NCI-H2196 (cell line): ENCODE measurements at regions not wholly inside any gene's neighbourhood (a gene's known extent, or its start where the extent isn't known, plus 50 kb on each side); places are given as distances from the start of the nearest gene placed in this dataset.
"Not testable (repeated sequence)": the region's sequence is repeated elsewhere in the genome, so short reads cannot be mapped to it uniquely, and the experiment has no call there.

Experiments used
- DNase-seq: peaks from one replicate; lab custom pipeline; 2025; ENCODE audit not compliant: unreplicated experiment; lab: John Stamatoyannopoulos, UW

DNA sequence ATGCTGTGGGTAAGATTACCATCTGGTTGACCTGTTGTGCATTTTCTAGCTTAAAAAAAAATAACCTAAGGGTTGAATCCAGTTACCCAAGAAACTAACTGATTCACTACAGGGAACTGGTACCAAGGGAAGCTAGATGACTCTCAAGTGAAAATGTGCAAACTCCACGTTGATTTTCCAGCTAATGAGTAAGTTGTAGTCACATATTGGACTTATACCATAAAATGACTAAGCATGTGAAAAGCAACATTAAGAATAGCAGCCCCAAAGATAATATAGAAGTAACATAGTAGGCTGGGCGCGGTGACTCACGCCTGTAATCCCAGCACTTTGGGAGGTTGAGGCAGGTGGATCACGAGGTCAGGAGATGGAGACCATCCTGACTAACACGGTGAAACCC is 270.9 kb downstream of the SPRY1 start:
- DNase-seq, result no peak

GRCh38 chr4:123667991-123668390 is 271.4 kb downstream of the SPRY1 start:
- no peak for DNase-seq

- no peak for DNase-seq
These were observed 275.2 kb downstream of the SPRY1 start for GRCh38 chr4:123671636-123672404.

- DNase-seq, result no peak
These were observed 276.4 kb downstream of the SPRY1 start for GRCh38 chr4:123672987-123673386.

DNA sequence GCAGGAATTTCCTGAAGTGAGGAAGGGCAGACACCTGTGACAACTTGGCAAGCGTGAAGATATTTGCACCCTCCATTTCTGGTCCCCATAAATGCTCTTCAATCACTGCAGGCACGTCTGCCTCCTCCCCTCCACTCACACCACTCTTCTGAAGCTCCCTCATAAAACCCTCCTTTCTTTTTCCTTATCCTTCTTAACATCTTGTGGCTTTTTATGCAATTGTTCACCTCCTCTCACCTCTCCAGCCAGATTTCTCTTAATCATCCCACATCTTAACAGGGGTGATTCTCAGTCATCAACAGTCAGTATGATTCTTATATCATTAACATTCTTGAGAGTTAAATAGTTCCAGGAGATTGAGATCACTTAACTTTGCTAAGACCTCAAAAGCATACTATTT is 277.4 kb downstream of the SPRY1 start:
- DNase-seq, result no peak

GRCh38 chr4:123674762-123675465 is 278.3 kb downstream of the SPRY1 start:
- DNase-seq, result no peak

- DNase-seq, result no peak
These were observed 279.0 kb downstream of the SPRY1 start for GRCh38 chr4:123675567-123675966.

DNA sequence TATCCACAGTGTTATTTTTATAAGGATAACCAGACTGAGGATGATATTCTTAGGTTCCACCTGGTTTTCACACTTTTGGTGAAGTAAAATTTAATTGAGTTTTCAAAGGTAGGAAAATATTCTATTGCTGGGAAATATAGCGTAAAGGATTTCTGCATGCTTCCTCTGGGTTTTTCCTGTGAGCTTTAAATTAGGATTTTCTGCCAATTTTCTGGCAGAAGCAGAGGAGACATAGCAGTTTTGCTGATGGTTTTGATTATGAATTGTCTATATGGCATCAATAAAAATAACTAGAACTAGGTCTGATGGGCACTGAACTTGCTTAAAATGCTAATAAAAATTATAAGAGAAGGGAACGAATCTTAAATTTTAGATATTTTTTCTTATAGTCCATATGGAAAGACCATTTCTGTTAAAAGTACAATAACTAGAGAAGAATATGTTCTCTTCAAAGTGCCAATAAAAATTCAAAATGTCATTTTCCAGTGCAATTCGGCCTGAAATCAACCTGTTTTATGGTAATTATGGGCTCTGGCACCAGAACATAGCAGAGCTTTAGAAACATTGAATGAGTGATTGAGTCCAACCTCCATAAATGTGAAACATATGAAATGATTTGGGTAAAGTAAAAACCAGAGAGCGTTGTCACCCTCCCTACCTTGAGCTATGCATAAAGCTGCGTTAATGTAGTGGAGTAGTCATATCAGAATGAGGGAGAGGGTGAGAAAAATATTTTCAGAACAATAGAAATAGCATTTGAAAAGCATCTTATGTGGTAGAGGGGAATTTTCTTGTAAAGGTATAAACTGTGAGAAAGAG is 279.7 kb downstream of the SPRY1 start:
- DNase-seq, result no peak

GRCh38 chr4:123676890-123677229 is 280.3 kb downstream of the SPRY1 start:
- DNase-seq, result peak; percentile 32

- no peak for DNase-seq
These were observed 286.3 kb downstream of the SPRY1 start for GRCh38 chr4:123682931-123683330.

DNA sequence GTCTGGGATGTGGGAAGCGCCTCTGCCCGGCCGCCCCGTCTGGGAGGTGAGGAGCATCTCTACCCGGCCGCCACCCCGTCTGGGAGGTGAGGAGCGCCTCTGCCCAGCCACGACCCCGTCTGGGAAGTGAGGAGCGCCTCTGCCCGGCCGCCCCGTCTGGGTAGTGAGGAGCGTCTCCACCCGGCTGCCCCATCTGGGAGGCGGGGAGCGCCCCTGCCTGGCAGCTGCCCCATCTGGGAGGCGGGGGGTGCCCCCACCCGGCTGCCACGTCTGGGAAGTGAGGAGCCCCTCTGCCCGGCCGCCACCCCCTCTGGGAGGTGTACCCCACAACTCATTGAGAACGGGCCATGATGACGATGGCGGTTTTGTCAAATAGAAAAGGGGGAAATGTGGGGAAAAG is 288.3 kb downstream of the SPRY1 start:
- not testable (repeated sequence) for DNase-seq

- DNase-seq, result not testable (repeated sequence)
These were observed 298.9 kb downstream of the SPRY1 start for GRCh38 chr4:123695531-123695930.

GRCh38 chr4:123696687-123697086 is 300.1 kb downstream of the SPRY1 start:
- no peak for DNase-seq

GRCh38 chr4:123698556-123698955 is 302.0 kb downstream of the SPRY1 start:
- no peak for DNase-seq

GRCh38 chr4:123699880-123700771 is 303.5 kb downstream of the SPRY1 start:
- no peak for DNase-seq

GRCh38 chr4:123701131-123701575 is 304.6 kb downstream of the SPRY1 start:
- no peak for DNase-seq

GRCh38 chr4:123705419-123705818 is 308.8 kb downstream of the SPRY1 start:
- DNase-seq, result no peak

GRCh38 chr4:123706973-123707372 is 310.4 kb downstream of the SPRY1 start:
- DNase-seq, result no peak

DNA sequence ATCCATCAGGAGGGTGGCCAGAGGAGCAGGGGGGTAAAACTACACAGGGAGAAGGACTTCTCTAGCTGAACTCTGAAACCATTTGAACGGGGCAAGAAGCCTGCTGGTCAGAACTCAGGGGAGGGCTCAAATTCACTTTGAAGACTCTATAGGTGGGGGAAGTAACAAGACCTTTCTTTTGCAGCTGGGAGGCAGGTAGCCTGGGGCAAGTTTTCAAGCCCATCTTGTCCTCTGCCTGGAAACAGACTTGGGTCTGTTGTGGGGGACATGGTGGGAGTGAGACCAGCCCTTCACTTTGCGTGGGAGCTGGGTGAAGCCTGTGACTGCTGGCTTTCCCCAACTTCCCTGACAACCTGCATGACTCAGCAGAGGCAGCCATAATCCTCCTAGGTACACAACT is 312.3 kb downstream of the SPRY1 start:
- DNase-seq, result no peak

DNA sequence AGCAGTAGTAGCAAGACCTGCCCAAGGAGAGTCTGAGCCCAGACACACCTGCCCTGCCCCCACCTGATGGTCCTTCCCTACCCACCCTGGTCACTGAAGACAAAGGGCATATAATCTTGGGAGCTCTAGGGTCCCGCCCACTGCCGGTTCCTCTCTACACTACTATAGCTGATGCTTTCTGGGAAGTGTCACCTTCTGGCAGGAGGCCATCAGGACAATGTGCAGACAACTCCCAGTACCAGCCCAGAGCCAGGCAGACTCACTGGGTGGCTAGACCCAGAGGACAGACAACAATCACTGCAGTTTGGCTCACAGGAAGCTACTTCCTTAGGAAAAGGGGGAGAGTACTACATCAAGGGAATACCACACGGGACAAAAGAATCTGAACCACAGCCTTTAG is 312.7 kb downstream of the SPRY1 start:
- no peak for DNase-seq

- DNase-seq, result no peak
These were observed 334.4 kb downstream of the SPRY1 start for GRCh38 chr4:123731035-123731434.
